NCI-H1417 (cell line): ENCODE measurements at regions not wholly inside any gene's neighbourhood (a gene's known extent, or its start where the extent isn't known, plus 50 kb on each side); places are given as distances from the start of the nearest gene placed in this dataset.

Experiments used
- DNase-seq, 3 experiments: peaks; one replicate each; lab custom pipeline; 2025; lab: John Stamatoyannopoulos, UW

- DNase-seq = peak in 1 of 3 experiments; percentile 26
These were observed 232.1 kb upstream of the CDIN1 start for GRCh38 chr15:36347272-36347858.

GRCh38 chr15:36356466-36356865 lies 223.0 kb upstream of the CDIN1 start:
- no peak for DNase-seq

GRCh38 chr15:36356978-36357601 lies 222.3 kb upstream of the CDIN1 start:
- no peak for DNase-seq

- DNase-seq = peak in 2 of 3 experiments; percentile 26 to 81
These were observed 221.3 kb upstream of the CDIN1 start for GRCh38 chr15:36358094-36358493.

GRCh38 chr15:36358523-36358922 lies 220.9 kb upstream of the CDIN1 start:
- peak in 1 of 3 experiments; percentile 81 for DNase-seq

DNA sequence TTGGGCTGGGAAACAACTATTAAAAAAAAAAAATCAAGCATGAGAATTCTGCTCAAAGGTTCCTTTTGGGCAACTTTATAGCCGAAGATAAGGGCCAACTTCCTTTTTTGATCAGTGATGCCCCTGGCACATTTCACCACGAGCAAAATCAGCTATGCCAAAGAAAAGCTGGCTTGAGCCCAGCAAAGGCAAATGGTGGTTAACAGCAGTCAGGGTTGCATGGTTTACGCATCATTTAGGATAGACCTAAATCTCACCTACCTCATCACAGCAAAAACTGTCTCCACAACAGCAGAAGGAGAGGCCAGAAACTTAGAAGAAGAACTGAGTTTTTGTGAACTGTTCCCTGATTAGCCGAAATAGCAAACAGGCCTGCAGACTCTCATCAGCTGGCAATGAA lies 220.1 kb upstream of the CDIN1 start:
- DNase-seq = no peak

GRCh38 chr15:36361351-36361870 lies 218.0 kb upstream of the CDIN1 start:
- no peak for DNase-seq

DNA sequence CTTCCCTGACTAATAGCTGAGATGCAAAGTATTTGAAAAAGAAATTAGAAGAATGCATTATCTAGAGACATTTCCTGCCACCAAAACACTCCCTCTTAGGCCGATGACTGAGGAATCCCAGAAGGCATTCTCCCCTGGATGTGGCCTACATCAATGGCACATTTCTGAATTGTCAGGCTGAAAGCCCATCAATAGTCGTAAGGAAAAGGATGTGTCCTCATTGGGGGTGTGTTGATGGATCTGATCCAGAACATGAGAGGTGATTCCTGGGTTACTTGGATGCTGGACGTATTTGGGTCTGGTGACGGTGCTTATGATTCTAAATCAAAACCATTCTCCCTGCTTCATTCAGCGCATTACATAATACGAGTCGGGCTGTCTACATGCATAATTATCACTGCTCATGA lies 216.9 kb upstream of the CDIN1 start:
- DNase-seq = no peak

DNA sequence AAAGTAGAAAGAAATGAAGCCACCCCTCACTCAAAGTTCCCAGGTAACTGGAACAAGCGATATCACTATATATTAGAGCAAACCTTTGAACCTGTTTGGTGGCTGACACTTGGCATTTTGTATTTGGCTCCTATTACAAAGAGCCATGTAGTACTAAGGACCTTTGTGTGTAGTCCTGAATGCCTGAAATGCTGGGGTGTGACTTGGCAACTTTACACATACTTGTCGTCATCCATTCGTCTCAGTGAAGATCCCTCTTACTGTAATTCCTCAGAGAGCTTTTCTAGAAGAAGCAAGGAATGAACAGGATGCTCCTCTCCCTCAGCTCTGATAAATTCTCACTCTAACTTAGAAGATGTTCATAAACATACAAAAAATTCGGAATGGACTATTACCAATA lies 216.1 kb upstream of the CDIN1 start:
- no peak for DNase-seq

DNA sequence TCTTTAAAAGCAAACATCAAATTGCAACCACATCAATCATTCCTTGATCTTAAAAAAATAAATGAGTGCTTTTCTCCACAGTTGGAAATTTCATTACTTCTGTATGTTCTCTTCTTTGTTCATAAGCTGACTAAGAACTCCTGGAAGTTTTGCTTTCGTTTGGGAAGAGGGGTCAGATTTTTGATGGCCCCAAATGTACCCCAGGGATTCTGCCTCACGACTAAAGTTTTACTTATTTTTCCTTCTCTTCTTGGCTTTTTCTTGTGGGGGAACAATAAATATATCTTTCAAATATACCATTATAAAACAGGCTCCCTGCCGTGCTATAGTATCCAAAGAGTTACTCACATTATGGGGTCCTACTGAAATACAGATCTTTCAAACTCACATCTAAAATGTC lies 215.0 kb upstream of the CDIN1 start:
- DNase-seq = no peak

DNA sequence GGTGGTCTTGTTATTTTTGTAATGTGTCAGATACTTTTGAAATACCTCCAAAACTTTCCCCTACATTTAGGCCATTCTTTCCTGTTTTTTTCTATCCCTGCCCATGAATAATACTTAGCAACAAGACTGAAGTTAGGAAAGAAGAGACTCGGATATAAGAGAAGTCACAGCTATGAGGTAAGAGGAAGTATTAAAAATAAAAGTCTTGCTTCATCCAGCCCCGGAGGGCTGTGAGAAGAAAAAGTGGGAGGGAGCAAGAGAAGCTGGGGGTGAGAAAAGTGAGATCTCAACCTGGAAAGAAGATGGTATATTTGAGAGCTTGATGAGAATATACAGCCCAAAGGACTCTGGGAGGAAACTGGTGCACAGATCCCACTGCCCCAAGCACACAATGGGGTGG lies 213.5 kb upstream of the CDIN1 start:
- DNase-seq = no peak

- DNase-seq = no peak
These were observed 209.2 kb upstream of the CDIN1 start for GRCh38 chr15:36370051-36370730.

GRCh38 chr15:36370731-36371112 lies 208.7 kb upstream of the CDIN1 start:
- DNase-seq = peak in 1 of 3 experiments; percentile 8

- no peak for DNase-seq
These were observed 207.9 kb upstream of the CDIN1 start for GRCh38 chr15:36371509-36371908.

DNA sequence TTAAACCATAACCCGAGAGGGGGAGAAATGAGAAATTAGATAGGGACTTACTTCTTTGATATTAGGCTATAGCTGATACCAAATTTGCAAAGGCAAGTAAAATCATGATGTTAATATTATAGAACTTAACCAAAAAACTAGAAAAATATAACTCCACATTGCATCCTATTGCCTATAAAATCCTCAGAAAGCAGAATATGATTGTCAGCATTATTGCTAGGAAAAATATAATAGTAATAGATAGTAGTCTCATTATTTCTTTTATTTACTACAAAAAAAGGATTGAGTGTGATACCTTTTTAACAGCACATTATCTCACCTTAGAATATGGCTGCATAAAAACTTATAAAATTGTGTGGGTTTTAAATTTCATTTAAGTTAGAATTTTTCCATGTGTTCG lies 206.5 kb upstream of the CDIN1 start:
- no peak for DNase-seq

DNA sequence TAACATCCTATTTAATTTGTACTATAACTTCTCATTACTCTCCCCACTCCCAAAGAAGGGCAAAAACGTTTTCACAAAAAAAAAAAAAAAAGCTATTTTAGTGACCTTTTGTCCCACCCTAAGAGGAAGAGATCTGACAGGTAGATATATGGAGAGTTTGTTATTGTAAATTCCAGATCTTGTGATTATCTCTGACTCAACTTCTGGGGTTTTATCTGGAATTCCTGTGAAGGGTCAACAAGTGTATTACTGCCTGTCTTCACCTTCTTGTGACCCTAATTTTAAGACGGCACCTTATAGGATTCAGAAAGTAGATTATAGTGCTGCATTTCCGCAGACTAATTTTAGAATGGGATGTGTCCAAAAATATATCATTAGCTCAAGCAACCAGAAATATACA lies 205.9 kb upstream of the CDIN1 start:
- DNase-seq = no peak

DNA sequence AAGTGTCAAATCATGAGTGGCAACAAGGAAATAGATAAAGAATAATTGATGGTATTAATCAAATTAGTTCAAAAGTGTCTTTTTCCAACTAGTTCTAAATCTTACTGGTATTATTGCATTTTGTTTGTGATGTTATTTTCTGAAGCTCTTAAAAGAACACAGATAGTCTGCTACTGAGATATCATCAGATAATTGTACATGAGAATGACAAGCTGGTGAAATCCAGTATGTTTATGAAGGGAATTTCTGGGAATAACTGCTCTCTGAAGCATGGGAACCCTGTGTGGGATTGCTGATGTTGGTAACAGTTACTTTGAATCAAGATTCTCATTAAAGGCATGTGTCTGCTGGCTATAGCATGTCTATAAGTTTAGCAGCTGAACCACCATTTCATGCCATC lies 190.3 kb upstream of the CDIN1 start:
- no peak for DNase-seq

DNA sequence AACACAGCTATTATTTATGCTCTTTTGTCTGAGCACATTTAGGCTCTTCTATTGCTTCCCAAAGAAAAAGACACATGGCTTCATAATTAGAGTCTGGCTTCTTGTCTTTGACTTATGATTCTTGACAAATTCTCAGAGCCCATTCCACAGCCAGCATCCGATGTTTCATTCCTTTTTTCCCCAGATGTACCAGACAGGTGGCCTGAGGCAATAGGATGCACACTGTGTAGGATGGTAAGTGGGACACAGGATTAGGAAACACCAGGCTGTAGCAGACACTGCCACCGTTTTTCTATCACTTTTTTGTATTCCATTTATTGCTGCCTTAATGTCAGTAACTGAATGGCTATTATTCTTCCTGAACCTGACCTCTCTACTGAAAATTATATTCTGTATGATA lies 188.9 kb upstream of the CDIN1 start:
- no peak for DNase-seq

DNA sequence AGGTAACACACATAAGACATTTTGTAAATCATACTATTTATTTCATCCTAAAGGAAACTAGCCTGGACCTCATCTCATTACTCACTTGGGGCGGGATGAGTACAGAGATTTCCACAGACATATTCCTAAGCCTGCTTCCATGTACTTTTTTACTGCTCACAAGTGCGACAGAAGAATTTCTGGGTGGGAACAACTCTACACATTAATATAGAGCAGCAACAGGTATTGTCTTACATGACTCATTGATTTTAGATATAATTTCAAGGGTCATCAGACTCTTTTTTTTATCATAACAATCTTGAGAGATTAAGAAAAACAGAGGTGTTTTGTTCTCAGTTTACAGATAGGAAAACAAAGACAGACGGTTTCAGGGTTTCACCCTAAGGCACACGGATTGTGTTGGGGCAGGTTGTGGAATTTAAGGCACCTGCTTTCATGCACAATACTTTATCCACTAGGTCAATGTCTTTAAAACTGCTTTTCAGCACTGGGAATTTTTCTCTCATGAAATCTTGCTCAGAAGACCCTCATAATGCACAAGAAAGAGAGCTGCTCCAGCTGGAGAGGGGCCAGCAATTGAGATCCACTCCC lies 186.7 kb upstream of the CDIN1 start:
- DNase-seq = no peak

DNA sequence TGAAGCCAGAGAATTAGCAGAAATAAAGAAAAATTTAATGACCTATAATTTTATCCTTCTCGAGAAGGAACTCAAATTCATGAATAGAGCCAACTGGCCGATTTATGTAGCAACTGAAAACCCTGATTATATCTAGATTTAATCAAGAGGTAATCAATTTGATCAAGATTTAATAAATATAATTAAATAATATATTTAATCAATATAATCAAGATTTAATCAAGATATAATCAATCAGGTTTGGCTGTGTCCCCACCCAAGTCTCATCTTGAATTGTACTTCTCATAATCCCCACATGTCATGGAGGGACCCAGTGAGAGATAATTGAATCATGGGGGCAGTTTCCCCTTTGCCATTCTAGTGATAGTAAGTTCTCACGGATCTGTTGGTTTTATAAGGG lies 181.2 kb upstream of the CDIN1 start:
- DNase-seq = no peak

GRCh38 chr15:36399276-36399675 lies 180.2 kb upstream of the CDIN1 start:
- DNase-seq = no peak

GRCh38 chr15:36400936-36401585 lies 178.4 kb upstream of the CDIN1 start:
- DNase-seq = no peak

GRCh38 chr15:36401586-36401966 lies 177.8 kb upstream of the CDIN1 start:
- DNase-seq = no peak
